ENCODE measurements at regions not wholly inside any gene's neighbourhood (a gene's known extent, or its start where the extent isn't known, plus 50 kb on each side); places are given as distances from the start of the nearest gene placed in this dataset.

- Histone ChIP-seq H3K23me2 (ENCODE audit: low read depth, low read length) (no peaks in the 10 kb centered on the region), H3K4me2 (ENCODE audit: insufficient read depth in 1 of 2, low read depth in 2 of 2, low read length in 2 of 2) (no peak overlapping the region)
- CTCF ChIA-PET (ENCODE audit: partially characterized antibody) = no interaction called here
Observed at GRCh38 chr6:170106906-170107525, 183.9 kb downstream of the DLL1 start.

More at GRCh38 chr6:170106906-170107525, 183.9 kb downstream of the DLL1 start:
- Histone ChIP-seq H2BK5ac (ENCODE audit: low read depth, low read length) (no peak overlapping the region), H3K18ac (ENCODE audit: extremely low read depth, low read length) (no peak overlapping the region), H3K79me1 (ENCODE audit: low read depth, low read length) (no peaks in the 10 kb centered on the region), H4K91ac (replicated peaks; ENCODE audit: insufficient read length, low read length) (no peak overlapping the region), H3K4me3 (ENCODE audit: extremely low read depth in 1 of 4, insufficient read depth in 2 of 4, low read depth in 3 of 4, low read length in 4 of 4) (no peak overlapping the region), H4K8ac (ENCODE audit: extremely low read depth, insufficient read depth, low read length) (no peak overlapping the region), H3K9ac (replicated peaks in 1 of 4; ENCODE audit: extremely low read depth in 1 of 4, low read depth in 3 of 4, low read length in 3 of 4) (no peak overlapping the region), H3K36me3 (ENCODE audit: control insufficient read depth in 2 of 4, insufficient read depth in 4 of 4, low read length in 3 of 4) (no peaks in the 10 kb centered on the region), H3K4ac (replicated peaks; ENCODE audit: insufficient read length, low read depth, low read length) (no peak overlapping the region), H3K79me2 (ENCODE audit: control insufficient read depth in 1 of 2, insufficient read depth in 2 of 2, low read length in 2 of 2) (no peaks in the 10 kb centered on the region), H4K20me1 (replicated peaks in 1 of 2; ENCODE audit: control insufficient read depth in 1 of 2, insufficient read depth in 2 of 2, low read length in 2 of 2) (no peaks in the 10 kb centered on the region), H3K14ac (ENCODE audit: insufficient read length) (no peak overlapping the region), H4K5ac (ENCODE audit: insufficient read length, low read depth, low read length) (no peak overlapping the region), H3K27ac (ENCODE audit: low read depth, low read length) (no peak overlapping the region), H2BK15ac (ENCODE audit: low read length) (no peak overlapping the region), H3K9me3 (ENCODE audit: insufficient read depth in 2 of 2, low read depth in 1 of 2, low read length in 1 of 2) (no peaks in the 10 kb centered on the region), H3K4me1 (replicated peaks in 1 of 4; ENCODE audit: control insufficient read depth in 3 of 4, insufficient read depth in 4 of 4, low read length in 3 of 4) (peaks cover 0 to 2% (median 0%) of the 10 kb centered on the region in 4 experiments; a peak in 1 of 7 replicates), H2BK120ac (replicated peaks; ENCODE audit: low read depth, low read length) (no peak overlapping the region), H2BK20ac (ENCODE audit: low read length) (no peak overlapping the region), H2AFZ (ENCODE audit: low read length) (no peak overlapping the region), H3K56ac (replicated peaks; ENCODE audit: insufficient read length, low read depth, low read length) (no peak overlapping the region), H3K27me3 (replicated peaks in 1 of 4; ENCODE audit: control insufficient read depth in 3 of 4, extremely low read depth in 1 of 4, insufficient read depth in 3 of 4, low read length in 3 of 4) (no peaks in the 10 kb centered on the region), H2AK5ac (ENCODE audit: low read depth, low read length) (no peak overlapping the region), H3K23ac (ENCODE audit: insufficient read length) (no peak overlapping the region), H2BK12ac (ENCODE audit: low read depth, low read length) (no peak overlapping the region)
- FAIRE-seq = no peak
- 95% methylated on average over 11 of the region's 14 CpGs; no CpG with 5 or more reads in 1 of the 2 experiments for WGBS, 2 experiments (ENCODE audit: extremely low coverage in 1 of 2, insufficient coverage in 1 of 2, insufficient read length in 1 of 2, insufficient replicate concordance in 2 of 2, low coverage in 1 of 2, low lambda C conversion rate in 2 of 2, missing lambda C conversion rate in 1 of 2)
- TF ChIP-seq, protein P1, sequence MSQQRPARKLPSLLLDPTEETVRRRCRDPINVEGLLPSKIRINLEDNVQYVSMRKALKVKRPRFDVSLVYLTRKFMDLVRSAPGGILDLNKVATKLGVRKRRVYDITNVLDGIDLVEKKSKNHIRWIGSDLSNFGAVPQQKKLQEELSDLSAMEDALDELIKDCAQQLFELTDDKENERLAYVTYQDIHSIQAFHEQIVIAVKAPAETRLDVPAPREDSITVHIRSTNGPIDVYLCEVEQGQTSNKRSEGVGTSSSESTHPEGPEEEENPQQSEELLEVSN (IDR thresholded peaks at IDR 0.05) = no peak
- TF ChIP-seq SRF (IDR thresholded peaks at IDR 0.05; ENCODE audit: low read depth, low read length) = no peak
- TF ChIP-seq EZH2 (IDR thresholded peaks at IDR 0.05; ENCODE audit: low read depth, low read length, severe bottlenecking) = no peak
- no peak for TF ChIP-seq CBX5 (IDR thresholded peaks at IDR 0.05; ENCODE audit: low read depth, low read length)
- peak in 1 of 2 experiments; percentile 34 for DNase-seq (ENCODE audit: low read depth in 1 of 2, low spot score in 2 of 2)
- POLR2A ChIA-PET (ENCODE audit: partially characterized antibody) = no interaction called here

Measured in H1 (cell line).